SH-SY5Y (cell line): ENCODE measurements at regions not wholly inside any gene's neighbourhood (a gene's known extent, or its start where the extent isn't known, plus 50 kb on each side); places are given as distances from the start of the nearest gene placed in this dataset.

Experiments
- GATA2 ChIP-seq: IDR thresholded peaks from 2 replicates; pipeline ENCODE4 v1.6.1; 2011; ENCODE audit warnings: mild to moderate bottlenecking, low read depth, low read length
- GATA3 ChIP-seq: IDR thresholded peaks from 2 replicates; pipeline ENCODE4 v1.6.1; 2011; ENCODE audit warnings: low read depth, mild to moderate bottlenecking, low read length, moderate library complexity

- TF ChIP-seq GATA2: no peak
- no peak for TF ChIP-seq GATA3
These were observed 907.3 kb upstream of the CITED2 start for GRCh38 chr6:140281767-140282166.
